ENCODE measurements at regions not wholly inside any gene's neighbourhood (a gene's known extent, or its start where the extent isn't known, plus 50 kb on each side); places are given as distances from the start of the nearest gene placed in this dataset.

DNA sequence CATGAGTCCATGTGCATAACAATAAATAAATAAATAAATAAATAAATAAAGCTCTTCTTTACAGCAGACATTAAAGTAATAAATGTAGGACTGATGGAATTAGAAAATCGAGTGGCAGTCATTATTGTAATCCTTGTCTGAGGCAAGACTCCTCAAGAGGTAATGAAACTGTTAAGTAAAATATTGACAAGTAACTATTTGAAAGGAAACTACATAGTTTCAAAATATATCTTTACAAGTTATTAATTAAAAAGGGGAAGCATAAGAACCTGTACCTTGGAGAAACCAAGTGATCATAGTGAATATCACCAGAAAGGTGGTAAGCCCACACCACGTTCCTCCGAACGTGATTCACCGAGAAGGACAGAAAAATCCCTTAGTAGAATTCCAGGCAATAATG lies 285.6 kb upstream of the SORCS1 start:
- no peak for DNase-seq

DNA sequence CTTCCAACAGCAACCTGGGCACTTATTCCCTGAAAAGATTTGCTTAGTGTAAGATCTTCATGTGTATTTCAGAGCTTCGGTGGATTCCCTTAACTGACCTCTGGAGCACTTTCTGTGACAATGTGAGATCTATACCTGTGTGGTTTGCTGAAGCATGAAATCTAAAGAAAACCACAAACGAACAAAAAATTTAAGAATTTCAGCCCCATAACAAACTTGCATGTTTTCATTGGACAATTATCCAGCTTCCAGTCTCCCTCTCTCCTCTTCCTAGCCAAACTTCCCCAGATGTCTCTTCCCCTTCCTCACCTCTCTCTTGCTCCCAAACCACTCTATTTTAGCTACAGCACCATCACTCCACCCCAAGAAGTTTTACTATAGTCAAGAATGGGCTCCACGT lies 279.9 kb upstream of the SORCS1 start:
- no peak for DNase-seq

DNA sequence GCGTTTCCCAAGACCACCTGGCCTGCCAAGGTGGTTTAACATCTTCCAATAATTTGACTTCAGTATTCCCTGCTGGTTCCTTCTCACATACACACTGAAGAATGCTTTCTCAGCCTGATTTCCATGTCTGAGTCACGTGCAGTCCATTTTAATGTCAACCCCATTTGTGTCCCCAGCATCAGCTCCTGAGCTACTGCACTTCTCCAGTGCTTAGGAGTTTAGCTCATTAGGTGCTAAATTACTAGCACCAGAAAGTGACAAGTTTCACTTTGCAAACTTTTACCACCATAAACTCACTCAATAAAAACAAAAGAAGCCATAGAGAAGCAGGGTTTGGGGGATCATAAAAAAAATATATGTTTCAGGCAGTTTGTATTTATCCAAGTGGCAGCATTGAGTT lies 279.3 kb upstream of the SORCS1 start:
- no peak for DNase-seq

DNA sequence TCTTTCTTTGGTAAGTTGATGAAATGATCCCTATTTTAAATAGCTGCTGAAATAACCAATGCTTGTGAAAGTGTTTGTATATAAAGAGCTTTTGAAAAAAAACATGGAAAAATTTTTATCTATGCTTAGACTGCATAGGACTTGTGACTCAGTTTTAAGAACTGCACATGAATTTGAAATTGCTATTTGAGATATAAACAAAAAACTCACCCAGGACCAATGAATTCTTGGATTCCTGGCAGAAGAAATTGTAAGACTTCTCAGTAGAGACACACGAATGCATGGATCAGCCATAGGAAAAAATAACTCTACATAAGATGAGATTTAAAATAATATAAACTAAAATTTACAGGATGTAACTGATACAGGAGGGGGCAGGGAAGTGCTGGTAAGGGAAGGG lies 278.8 kb upstream of the SORCS1 start:
- no peak for DNase-seq

DNA sequence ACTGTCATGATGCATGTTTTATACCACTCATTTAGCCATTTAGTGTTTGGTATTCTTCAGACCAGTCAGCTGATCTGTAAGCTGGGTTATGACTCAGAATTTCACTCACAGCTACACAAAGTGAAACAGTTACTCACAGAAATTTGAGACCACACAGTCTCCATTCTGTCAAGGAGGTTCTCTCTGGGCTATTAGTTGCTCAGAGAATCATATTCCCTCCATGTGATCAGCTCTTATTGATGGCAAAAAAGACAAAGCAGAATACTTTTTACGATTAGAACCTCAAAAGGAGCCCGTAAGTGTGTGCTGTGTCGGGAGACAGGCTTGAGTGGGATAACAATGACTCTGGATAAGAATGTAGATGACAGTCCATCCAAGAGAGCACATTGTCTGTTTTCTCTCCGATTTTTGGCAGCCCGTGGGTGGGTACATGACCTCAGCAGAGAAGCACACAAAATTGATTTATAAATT lies 277.6 kb upstream of the SORCS1 start:
- DNase-seq, result no peak

DNA sequence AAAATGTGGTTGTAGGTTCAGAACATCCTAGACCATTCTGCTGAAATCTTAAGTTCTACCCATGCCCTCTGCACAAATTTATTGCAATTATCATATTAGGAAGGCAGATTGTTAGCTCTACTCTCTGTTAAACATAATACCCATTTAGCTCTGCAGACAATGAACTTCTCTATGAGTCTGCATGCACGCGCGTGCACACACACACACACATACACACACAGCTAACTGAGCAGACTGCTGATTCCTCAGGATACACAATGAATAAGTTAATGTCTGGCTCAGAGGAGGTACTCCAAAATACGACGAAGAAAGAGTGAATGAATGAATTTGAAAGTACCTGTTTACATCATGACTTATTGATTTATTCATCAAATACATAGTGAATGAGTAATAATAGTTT lies 276.2 kb upstream of the SORCS1 start:
- no peak for DNase-seq

DNA sequence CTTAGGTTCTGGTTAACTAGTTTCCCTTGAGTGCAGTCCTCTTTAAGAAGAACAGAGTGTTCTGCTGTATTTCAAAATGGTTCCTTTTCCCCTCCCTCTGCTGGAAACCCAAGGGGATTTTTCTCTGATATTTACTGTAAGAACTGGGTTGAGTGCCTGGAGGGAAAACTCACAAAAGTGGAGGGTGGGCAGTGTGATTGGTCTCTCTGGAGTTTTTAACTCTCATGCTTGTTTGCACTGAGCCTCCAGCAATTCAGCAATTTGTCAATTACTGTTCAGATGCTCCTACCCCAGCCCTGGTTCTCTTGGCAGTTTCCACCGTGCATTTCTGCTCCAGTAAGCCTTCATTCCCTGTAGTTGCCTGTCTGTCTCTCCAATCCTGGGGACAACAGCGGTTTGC lies 273.4 kb upstream of the SORCS1 start:
- no peak for DNase-seq

DNA sequence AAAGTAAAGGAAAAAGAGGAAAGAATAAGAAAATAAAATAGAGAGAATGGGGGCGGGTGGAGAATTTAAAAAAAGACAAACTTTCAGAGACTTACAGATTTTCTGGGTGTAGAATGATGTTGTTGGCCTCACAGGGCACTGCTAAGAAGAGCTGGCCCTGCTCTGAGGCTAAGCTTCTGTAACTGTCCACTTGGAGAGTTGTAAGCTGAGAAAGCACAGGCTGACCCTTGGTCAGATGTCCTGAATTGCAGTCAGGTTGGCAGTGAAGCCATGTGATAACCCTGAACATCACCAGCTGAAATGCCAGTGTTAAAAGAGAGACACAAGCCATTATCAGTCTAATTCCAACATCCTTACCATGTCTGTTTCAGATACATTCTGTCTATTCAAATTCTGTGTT lies 272.1 kb upstream of the SORCS1 start:
- no peak for DNase-seq

DNA sequence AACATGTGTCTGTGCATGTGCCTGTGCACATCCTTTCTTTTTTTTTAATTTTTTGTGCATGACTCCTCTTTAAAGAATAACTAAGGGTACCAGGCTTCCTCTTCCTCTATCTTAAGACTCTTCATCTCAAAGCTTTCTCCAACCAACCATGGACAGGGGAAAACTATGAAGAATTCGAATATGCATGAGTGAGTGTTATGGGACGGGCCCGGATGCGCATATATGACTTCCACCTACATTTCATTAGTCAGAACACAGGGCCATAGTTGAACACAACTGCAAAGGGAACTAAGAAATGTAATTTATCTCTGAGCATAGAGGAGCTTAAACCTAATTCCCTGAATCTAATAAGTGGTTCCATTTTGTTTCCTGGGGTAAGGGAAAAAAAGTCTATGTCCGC lies 270.3 kb upstream of the SORCS1 start:
- no peak for DNase-seq

DNA sequence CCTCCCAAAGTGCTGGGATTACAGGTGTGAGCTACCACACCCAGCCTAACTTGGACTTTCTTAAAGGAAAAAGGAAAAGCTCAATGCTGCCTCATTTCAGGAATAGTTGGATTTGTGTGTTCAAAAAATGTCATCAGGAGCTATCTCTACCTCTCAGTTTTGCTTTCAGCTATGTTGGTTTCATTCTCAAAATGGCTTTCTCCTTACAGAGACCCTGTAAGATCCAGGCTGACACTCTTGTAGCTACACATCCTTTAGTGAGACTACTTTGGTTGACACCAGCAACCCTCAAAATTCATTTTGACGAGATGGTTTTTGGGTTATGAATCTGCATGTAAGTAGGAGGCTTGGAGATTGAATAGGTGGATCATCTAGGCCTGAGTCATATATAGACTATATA lies 269.7 kb upstream of the SORCS1 start:
- no peak for DNase-seq

DNA sequence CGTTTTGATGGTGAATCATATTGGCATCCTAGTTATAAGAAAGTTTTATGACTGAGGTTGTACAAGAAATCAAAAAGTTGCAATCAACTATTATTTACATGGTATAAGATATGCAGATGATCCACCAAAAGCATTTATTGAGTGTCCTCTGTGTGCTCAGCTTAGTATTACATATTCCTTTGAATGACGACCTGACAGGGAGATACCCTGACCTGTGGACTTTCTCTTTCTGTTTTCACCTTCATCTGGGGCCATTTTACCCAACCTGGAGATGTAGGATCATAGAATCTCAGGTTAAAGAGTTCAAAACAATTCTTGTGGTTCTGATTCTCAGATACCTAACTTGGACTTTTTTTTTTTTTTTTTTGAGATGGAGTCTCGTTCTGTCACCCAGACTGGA lies 269.1 kb upstream of the SORCS1 start:
- no peak for DNase-seq

DNA sequence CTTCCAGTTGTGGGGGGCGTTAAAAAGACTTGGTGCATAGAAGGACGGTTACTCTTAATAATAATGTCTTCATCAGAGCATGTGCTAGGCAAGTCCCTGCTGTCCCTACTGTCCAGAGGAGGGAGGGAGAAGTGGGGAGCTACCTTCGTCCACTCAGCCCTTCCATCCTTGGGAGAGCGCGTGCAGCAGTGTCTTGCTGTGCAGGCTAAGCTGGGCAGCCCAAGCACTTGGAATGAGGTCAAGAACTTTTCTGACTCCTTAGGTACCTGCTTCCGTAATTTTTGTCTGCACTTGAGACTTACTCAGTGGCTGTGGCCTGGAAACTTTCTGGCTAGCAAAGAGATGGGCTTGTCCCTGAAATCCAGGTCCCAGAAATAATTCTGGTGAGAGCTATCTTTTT lies 265.9 kb upstream of the SORCS1 start:
- no peak for DNase-seq

DNA sequence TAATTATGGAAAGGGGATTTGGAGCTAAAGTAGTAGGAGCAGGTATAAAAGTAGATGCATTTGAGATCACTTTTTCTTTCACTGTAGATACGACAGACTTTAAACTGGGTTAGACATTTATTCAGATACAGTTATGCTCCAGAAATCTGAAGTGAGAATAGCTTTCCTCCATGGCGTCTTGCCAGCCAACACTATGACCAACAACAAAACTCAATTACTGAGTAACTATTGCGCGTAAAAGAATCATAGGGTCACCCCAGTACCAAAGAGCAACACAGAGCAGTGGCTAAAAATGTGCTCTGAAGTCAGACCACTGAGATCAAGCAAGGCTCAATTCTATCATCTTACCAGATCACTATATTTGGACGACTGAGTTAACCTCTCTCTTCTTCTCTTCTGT lies 262.5 kb upstream of the SORCS1 start:
- no peak for DNase-seq

DNA sequence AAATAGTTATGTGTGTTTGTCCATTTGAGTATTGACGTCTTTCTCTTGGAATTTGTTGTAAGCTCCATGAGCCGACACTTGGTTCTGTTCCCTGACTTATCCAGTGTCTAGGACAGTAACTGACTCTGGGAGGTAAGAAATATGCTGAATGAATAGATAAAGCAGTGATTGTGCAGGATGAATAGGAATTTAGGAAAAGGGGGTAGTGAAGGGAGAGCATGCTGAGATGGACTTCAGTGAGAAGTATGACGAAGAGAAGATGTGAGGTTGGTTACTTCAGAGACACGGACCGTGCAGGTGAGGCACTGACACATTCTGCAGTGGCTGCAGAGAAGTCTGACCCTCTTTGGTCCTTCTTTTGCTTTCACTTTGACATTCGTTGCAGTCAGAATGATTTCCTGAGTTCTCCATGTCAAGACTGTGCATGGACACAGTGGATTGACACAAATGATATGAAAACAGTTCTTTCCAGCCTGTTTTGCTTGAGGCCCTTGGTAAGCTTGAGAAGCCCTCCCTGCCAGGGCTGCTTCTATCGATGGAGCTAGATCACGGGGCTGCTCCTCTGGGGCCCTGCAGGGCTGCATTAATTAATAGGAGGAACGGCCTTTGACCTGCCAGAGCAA lies 261.5 kb upstream of the SORCS1 start:
- DNase-seq, result no peak

DNA sequence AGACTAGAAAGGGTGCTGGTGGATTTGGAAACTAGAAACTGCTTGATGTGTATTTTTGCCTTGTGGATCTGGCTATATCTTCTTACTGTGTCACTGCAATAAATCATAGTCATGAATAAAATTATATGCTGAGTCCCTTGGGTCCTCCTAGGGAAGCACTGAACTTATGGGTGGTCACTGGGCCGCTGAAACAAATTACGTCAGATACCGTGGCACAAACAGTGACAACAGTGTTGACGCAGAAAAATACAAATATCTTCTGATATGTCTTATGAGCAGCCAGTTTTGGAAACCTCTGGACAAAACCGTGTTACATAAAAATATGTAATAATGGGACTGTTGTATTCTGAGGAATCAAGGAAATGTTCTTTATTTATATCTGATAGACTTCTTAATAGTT lies 260.1 kb upstream of the SORCS1 start:
- DNase-seq, result no peak

DNA sequence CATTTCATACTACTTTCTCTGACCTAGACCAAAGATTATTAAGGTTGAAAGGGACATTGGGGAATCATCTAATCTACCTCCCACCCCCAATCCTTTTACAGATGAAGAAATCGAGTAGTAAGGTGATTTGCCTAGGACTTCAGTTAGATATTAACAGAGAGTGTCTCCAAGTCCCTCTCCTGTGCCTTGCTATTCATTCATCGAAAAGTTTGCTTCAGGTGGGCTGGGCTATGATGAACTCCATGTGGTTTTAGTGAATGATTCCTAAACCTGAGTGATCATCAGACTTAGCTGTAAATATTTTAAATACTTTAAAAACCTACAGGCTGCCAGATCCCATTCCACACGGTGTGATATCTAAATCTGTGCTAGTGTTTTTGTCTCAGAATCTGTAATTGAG lies 259.4 kb upstream of the SORCS1 start:
- no peak for DNase-seq

DNA sequence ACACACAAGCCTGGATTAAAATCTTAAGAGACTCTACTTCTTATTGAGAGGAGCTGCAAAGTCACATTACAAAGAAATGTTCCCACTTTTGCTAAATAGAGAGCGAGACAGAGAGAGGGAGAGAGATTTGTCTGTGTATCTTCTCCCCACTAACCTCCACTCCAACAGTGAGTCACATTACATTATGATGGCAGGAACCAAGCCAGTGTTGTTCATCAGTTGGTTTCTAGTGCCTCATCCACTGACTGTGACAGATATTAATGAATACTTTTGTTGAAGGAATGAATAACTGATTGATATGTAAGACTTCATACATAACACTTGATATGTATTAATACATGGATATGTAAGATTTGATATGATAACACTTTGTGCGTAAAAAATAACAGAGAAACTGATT lies 258.2 kb upstream of the SORCS1 start:
- DNase-seq, result no peak

DNA sequence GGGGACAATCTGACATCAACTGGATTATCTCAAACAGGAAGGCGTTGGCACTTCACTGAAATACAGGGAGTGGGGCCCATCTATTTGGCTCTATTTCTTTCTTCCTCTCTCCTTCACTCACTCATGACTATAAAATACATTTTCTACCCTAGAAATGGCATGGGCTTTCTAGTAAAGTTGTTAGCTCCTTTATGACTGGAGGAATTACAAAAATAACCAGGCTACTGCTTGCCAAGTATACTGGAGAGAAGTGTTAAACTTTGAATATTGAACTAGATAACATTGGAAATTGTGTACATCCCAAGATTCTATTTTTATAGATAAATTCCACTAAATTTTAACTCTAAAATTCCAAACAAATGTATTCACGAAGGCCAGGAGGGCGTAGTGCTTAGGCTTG lies 255.7 kb upstream of the SORCS1 start:
- DNase-seq, result no peak

DNA sequence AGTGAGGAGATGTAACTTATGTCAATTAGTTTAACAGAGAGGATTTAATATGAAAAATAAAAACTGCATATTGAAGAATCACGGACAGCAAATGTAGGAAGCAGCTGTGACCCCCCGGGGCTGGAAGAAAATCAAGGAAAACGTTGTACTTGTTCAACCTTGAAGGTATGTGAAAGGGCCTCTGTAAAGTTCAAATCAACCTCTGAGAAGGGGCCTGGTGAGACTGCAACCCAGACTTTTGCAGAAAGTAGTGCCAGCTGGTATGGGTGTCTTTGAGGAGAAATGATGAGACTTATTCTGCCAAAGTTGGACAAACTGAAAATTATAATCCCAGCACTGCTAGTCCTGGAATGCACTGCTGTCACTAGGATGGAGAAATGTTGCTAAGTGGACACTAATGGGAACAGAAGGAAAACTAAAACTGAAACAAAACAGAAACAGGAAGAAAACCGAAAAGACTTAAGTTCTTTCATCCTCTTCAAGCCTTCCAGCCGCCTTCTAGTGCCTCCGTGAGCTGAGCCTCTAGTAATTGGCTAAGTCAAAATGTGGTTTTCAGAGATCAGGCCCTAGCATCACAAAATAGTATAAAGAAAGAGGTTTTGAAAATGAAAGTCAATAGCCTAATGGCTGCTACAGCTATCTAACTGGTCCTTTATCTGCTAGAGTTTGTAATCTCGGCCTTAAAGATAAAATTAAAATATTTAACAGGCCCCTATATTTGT lies 253.7 kb upstream of the SORCS1 start:
- no peak for DNase-seq

DNA sequence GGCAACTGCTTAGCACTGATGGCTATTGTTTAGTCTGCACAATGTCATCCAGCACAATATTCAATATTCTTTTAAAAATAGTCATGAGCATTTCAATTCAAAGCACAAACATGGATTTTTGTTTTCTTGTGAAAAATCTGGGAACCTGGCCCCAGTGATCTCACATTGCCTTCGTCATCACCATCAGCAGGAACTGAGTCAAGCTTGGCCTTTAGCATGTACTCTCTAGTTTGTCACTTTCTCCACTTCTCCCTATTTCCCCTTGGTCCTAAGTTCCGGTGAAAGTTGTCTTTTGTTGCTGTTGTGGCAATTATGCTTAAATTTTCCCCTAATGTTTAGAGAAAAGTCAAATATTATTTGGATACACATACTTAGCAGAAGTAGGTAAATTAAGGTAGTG lies 252.9 kb upstream of the SORCS1 start:
- DNase-seq, result no peak

DNA sequence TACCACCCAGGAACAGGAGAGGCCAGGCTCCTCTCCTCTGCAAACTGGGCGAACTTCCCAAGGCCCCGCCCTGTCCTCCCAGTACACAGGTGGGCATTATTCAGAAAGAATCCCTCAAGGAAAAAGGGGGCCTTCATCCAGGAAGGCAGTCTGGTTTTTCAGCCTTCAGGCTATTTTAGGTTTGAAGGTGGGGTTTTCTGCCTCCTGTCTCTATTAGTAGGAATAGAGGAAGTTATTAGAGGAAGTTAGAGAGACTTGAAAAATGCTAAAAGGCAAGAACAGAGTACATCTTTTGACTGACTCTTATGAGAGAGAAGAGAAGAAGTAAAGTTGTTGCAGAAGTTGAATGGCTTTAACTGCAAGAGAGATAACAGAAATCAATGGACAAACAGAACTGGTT lies 250.9 kb upstream of the SORCS1 start:
- no peak for DNase-seq

DNA sequence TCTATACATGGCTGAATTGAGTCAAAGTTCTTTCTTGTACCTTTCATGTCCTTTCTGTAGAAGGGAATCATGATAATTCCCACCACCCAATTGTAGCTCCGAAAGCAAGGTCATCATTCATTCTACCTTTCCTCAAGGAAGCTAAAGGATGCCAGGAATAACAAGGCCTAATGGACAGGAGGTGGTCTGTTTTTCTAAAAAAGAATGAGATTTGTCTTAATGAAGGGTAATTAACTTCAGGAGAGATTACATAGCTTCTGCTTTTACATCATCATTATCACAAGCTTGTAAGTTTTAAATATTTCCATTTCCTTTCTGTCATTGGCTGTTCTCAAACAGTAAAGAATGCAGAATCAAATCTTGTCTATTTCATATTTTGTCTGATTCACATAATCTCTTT lies 249.5 kb upstream of the SORCS1 start:
- no peak for DNase-seq

DNA sequence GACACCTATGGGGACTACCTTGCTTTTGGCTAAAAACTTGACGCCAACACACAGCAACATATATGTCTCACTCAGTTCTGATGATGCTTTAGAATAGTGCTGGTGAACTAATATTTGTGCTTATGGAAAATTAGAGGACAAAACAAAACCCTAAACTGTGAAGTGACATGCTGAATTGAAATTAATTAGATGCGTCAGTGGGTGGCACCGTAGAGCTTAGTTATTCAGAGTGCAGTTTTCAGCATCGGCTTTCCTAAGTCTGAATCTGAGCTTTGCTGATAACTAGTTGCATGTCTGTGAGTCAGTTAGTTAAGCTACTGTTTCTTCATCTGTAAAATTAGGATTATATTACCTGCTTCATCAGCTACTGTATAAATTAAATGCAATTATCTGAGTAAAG lies 245.0 kb upstream of the SORCS1 start:
- DNase-seq, result no peak

DNA sequence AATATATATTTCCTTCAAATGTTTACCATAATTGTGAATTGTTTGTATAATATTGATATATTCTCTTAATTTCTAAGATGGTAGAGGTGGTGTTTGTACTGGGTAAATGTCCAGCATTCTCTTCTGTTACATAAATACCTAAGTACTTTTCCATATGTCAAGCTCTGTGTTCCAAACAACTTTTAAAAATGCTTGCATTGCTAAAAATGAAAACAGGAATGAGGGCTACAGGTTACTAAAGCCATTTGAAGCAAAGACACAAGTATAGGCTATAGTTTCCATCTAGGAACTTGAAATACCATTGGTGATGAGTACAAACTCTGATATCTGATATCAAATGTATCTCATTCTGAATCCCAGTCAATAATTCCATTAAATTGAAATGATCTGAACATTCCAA lies 233.6 kb upstream of the SORCS1 start:
- DNase-seq, result no peak

DNA sequence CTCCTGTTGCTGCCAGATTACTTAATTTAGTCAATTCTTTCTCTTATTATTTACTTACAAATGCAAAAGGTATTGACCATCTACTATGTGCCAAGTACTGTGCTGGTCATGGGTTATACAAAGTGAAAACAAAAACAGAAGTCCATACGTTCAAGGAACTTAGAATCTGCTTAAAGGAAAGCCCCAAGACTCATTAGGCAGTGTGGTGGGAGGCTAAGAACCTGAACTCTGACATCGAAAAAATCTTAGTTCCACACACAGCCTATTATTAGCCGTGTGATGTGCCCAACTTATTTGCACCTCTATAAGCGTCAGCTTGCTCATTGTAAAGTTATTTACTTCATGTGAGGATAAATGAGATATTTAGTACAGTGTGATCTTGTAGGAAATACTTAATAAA lies 227.4 kb upstream of the SORCS1 start:
- no peak for DNase-seq
